ENCODE measurements at regions not wholly inside any gene's neighbourhood (a gene's known extent, or its start where the extent isn't known, plus 50 kb on each side); places are given as distances from the start of the nearest gene placed in this dataset.
A peak's percentile ranks its signal among the peaks of the same experiment; 100 is the strongest.

DNA sequence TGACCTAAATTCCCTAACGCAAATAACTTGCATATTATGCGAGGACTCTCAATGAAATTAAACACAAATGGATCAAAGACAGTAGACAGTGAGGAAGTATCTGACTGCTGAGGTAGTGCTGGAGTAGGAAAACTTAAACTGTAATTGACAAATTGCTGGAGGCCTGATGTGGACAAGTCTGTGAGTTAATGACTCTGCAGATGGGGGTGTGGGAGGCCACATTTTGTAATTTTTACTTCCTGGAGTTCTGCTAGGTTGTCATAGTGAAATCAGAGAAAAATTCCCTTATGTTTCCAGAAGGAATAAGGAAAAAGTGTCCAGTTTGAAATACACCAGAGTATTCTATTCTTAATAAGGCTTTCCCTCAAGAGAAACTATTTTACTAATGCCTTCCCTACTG is 333.0 kb upstream of the CNTNAP5 start:
- Histone ChIP-seq H3K4me1 (ENCODE audit: control insufficient read depth, insufficient read depth, low read length) (no peaks in the 10 kb centered on the region), H3K4me3 (ENCODE audit: low read length) (no peak overlapping the region), H3K9me3 (replicated peaks; ENCODE audit: control insufficient read depth, low read depth, low read length) (no peaks in the 10 kb centered on the region), H3K27ac (ENCODE audit: low read length) (no peak overlapping the region), H3K27me3 (ENCODE audit: control insufficient read depth, insufficient read depth, low read length) (no peaks in the 10 kb centered on the region), H3K36me3 (ENCODE audit: control insufficient read depth, insufficient read depth, low read length) (no peaks in the 10 kb centered on the region)
- WGBS (ENCODE audit: insufficient coverage) = no CpG with 5 or more reads among the region's 2 CpGs
- no peak for DNase-seq

DNA sequence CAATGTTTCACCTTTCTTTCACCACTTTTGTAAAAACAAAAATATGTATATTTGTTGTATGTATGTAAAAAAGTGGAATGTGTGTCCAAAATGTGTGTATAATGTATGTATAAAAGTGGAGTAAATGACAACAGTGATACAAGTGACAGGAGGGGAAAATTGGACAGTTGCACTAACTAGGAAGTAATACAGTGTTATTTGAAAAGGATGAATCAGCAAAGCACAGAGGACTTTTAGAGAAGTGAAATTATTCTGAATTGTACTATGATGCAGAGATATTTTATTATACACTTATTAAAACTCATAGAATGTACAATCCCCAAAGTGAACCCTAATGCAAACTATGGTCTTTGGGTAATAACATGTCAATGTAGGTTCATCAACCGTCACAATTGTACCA is 331.3 kb upstream of the CNTNAP5 start:
- whole genome bisulfite sequencing (ENCODE audit: insufficient coverage) = no CpG with 5 or more reads among the region's 1 CpG
- no peaks in the 10 kb centered on the region for H3K36me3 ChIP-seq (ENCODE audit: control insufficient read depth, insufficient read depth, low read length)
- no peak for DNase-seq
- H3K27me3 ChIP-seq (ENCODE audit: control insufficient read depth, insufficient read depth, low read length) = no peaks in the 10 kb centered on the region
- H3K27ac ChIP-seq (ENCODE audit: low read length) = no peak overlapping the region
- H3K9me3 ChIP-seq (replicated peaks; ENCODE audit: control insufficient read depth, low read depth, low read length) = no peaks in the 10 kb centered on the region
- H3K4me1 ChIP-seq (ENCODE audit: control insufficient read depth, insufficient read depth, low read length) = no peaks in the 10 kb centered on the region
- H3K4me3 ChIP-seq (ENCODE audit: low read length) = no peak overlapping the region

DNA sequence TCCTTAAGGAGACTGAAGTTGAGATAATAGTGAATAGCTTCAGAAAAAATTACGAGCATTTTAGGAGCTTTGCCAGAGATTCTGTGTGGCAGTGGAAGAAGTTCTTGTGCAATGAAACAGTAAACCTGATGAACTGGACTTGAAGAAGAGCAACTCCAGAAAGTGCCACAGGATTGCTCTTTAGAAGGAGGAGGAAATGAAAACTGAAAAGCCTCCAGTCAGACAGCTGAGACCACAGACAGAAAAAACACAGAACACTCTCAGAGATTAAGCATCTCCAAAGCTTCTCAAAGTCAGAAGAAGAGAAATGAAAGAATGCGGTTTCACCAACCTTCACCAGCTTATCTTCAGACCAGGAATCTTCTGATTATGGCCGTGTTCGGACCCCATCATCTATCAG is 329.7 kb upstream of the CNTNAP5 start:
- H3K36me3 ChIP-seq (ENCODE audit: control insufficient read depth, insufficient read depth, low read length) = no peaks in the 10 kb centered on the region
- H3K27me3 ChIP-seq (ENCODE audit: control insufficient read depth, insufficient read depth, low read length) = no peaks in the 10 kb centered on the region
- no peak for DNase-seq
- no peaks in the 10 kb centered on the region for H3K4me1 ChIP-seq (ENCODE audit: control insufficient read depth, insufficient read depth, low read length)
- 80% methylated on average over 1 of the region's 4 CpGs for WGBS (ENCODE audit: insufficient coverage)
- no peak overlapping the region for H3K27ac ChIP-seq (ENCODE audit: low read length)
- no peak overlapping the region for H3K4me3 ChIP-seq (ENCODE audit: low read length)
- no peaks in the 10 kb centered on the region for H3K9me3 ChIP-seq (replicated peaks; ENCODE audit: control insufficient read depth, low read depth, low read length)

DNA sequence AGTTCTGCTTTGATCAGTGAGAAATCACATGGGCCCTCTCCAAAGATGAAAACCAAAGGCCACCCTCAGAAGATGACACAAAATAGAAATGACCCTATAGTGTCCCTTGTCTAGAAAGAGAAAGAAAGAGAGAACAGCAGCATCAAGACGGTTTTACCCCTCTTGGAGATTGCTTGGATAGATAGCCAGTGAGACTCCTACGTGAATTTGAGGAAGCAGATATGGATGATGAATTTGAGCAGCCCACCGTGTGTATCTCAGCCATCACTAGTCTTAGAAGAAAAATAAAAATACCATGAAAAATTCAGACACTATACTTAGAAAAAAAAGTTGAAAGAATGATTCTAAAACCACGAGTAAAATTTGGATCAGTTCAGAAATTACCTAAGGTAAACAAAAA is 329.1 kb upstream of the CNTNAP5 start:
- Histone ChIP-seq H3K9me3 (replicated peaks; ENCODE audit: control insufficient read depth, low read depth, low read length) (no peaks in the 10 kb centered on the region), H3K4me3 (ENCODE audit: low read length) (no peak overlapping the region), H3K36me3 (ENCODE audit: control insufficient read depth, insufficient read depth, low read length) (no peaks in the 10 kb centered on the region), H3K27me3 (ENCODE audit: control insufficient read depth, insufficient read depth, low read length) (no peaks in the 10 kb centered on the region), H3K4me1 (ENCODE audit: control insufficient read depth, insufficient read depth, low read length) (no peaks in the 10 kb centered on the region), H3K27ac (ENCODE audit: low read length) (no peak overlapping the region)
- WGBS (ENCODE audit: insufficient coverage) = 33% methylated on average over 1 of the region's 4 CpGs
- no peak for DNase-seq

- H3K9me3 ChIP-seq (replicated peaks; ENCODE audit: control insufficient read depth, low read depth, low read length) = no peaks in the 10 kb centered on the region
- H3K27ac ChIP-seq (ENCODE audit: low read length) = no peak overlapping the region
- H3K4me3 ChIP-seq (ENCODE audit: low read length) = no peak overlapping the region
- no peaks in the 10 kb centered on the region for H3K4me1 ChIP-seq (ENCODE audit: control insufficient read depth, insufficient read depth, low read length)
- H3K36me3 ChIP-seq (ENCODE audit: control insufficient read depth, insufficient read depth, low read length) = no peaks in the 10 kb centered on the region
- DNase-seq = no peak
- no peaks in the 10 kb centered on the region for H3K27me3 ChIP-seq (ENCODE audit: control insufficient read depth, insufficient read depth, low read length)
These were observed 328.2 kb upstream of the CNTNAP5 start for GRCh38 chr2:123696799-123697410.

DNA sequence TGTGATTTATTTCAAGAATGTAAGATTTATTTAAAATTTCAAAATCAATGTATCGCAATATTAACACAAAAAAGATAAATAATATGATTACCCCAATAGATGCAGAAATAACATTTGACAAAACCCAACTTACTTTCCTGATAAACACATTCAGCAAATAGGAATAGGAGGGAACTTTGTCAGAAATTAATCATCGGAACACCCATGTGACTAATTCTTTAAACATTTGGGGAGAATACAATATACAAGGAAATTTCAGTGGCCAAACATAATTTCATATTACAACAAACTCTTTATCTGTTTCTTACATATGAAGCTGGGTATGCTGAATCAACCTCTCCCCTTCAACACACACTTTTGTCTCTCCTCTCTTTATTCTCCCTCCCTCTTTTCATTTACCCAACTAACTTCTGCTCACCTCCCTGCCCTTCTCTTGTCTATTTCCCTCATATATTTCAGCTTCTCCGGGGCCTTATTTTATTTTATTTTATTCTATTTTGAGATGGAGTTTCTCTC is 309.6 kb upstream of the CNTNAP5 start:
- Histone ChIP-seq H3K9me3 (replicated peaks; ENCODE audit: control insufficient read depth, low read depth, low read length) (no peaks in the 10 kb centered on the region), H3K27me3 (ENCODE audit: control insufficient read depth, insufficient read depth, low read length) (no peaks in the 10 kb centered on the region), H3K4me1 (ENCODE audit: control insufficient read depth, insufficient read depth, low read length) (no peaks in the 10 kb centered on the region), H3K27ac (ENCODE audit: low read length) (no peak overlapping the region), H3K4me3 (ENCODE audit: low read length) (no peak overlapping the region), H3K36me3 (ENCODE audit: control insufficient read depth, insufficient read depth, low read length) (no peaks in the 10 kb centered on the region)
- WGBS (ENCODE audit: insufficient coverage) = no CpG with 5 or more reads among the region's 3 CpGs
- no peak for DNase-seq

DNA sequence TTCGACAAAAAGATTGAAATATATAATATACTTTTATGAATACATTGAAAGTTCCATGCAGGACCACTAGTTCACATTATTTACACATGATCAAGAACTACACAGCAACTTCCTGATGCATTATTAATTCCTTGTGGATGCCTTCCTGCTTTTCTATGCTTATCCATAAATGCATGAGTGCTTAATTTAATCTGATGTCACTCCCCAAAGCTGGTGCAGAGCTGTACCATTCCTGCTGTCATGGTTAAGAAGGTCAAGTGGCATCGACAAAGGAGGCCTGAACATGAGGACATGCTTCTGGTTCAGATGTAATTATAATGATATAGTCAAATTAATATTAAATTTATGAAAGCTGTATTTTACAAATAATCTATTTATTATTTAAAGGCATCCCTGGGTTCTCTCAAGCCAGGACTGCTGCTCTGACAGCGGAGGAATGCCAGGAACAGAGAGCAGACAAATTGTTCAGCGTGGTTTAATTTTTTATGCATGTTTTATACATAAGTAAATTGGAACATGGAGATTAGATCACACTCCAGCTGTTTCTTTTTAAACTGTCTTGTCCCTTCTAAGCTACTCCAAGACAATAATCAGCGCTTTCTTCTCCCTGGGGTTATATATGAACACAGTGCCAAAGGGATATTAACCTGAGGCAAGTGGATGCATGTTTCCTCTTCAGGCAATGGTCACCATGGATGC is 307.3 kb upstream of the CNTNAP5 start:
- peak; percentile 91 for DNase-seq
- Histone ChIP-seq H3K36me3 (ENCODE audit: control insufficient read depth, insufficient read depth, low read length) (no peaks in the 10 kb centered on the region), H3K9me3 (replicated peaks; ENCODE audit: control insufficient read depth, low read depth, low read length) (no peaks in the 10 kb centered on the region), H3K27ac (ENCODE audit: low read length) (no peak overlapping the region), H3K4me1 (ENCODE audit: control insufficient read depth, insufficient read depth, low read length) (no peaks in the 10 kb centered on the region), H3K4me3 (ENCODE audit: low read length) (no peak overlapping the region), H3K27me3 (ENCODE audit: control insufficient read depth, insufficient read depth, low read length) (no peaks in the 10 kb centered on the region)
- no CpG with 5 or more reads among the region's 5 CpGs for WGBS (ENCODE audit: insufficient coverage)

DNA sequence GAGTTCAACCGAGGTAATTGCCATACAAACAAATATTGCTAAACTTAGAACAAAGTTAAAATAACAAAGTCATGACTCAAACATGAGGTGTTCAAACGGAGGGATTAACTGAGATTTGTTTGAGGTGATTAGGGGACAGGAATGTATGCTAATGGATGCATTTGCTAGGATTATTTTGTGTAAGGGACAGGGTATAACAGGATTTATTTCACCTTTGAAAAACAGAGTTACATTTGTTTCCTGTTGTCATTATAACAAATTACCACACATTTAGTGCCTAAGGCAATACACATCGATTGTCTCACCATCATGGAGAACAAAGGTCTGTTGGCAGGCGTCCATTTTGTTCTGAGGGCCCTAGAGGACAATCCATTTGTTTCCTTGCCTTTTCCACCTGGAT is 304.3 kb upstream of the CNTNAP5 start:
- Histone ChIP-seq H3K36me3 (ENCODE audit: control insufficient read depth, insufficient read depth, low read length) (no peaks in the 10 kb centered on the region), H3K4me3 (ENCODE audit: low read length) (no peak overlapping the region), H3K27me3 (ENCODE audit: control insufficient read depth, insufficient read depth, low read length) (no peaks in the 10 kb centered on the region), H3K9me3 (replicated peaks; ENCODE audit: control insufficient read depth, low read depth, low read length) (no peaks in the 10 kb centered on the region), H3K27ac (ENCODE audit: low read length) (no peak overlapping the region), H3K4me1 (ENCODE audit: control insufficient read depth, insufficient read depth, low read length) (no peaks in the 10 kb centered on the region)
- 57% methylated on average over 2 of the region's 4 CpGs for WGBS (ENCODE audit: insufficient coverage)
- no peak for DNase-seq

GRCh38 chr2:123723706-123724105 is 301.4 kb upstream of the CNTNAP5 start:
- WGBS (ENCODE audit: insufficient coverage) = 75% methylated on average over 1 of the region's 2 CpGs
- no peak overlapping the region for H3K27ac ChIP-seq (ENCODE audit: low read length)
- no peaks in the 10 kb centered on the region for H3K27me3 ChIP-seq (ENCODE audit: control insufficient read depth, insufficient read depth, low read length)
- H3K4me3 ChIP-seq (ENCODE audit: low read length) = no peak overlapping the region
- H3K4me1 ChIP-seq (ENCODE audit: control insufficient read depth, insufficient read depth, low read length) = no peaks in the 10 kb centered on the region
- DNase-seq = no peak
- H3K36me3 ChIP-seq (ENCODE audit: control insufficient read depth, insufficient read depth, low read length) = no peaks in the 10 kb centered on the region
- no peaks in the 10 kb centered on the region for H3K9me3 ChIP-seq (replicated peaks; ENCODE audit: control insufficient read depth, low read depth, low read length)

GRCh38 chr2:123732563-123732962 is 292.5 kb upstream of the CNTNAP5 start:
- no peak overlapping the region for H3K27ac ChIP-seq (ENCODE audit: low read length)
- H3K36me3 ChIP-seq (ENCODE audit: control insufficient read depth, insufficient read depth, low read length) = no peaks in the 10 kb centered on the region
- no peaks in the 10 kb centered on the region for H3K9me3 ChIP-seq (replicated peaks; ENCODE audit: control insufficient read depth, low read depth, low read length)
- H3K27me3 ChIP-seq (ENCODE audit: control insufficient read depth, insufficient read depth, low read length) = no peaks in the 10 kb centered on the region
- no peak overlapping the region for H3K4me3 ChIP-seq (ENCODE audit: low read length)
- DNase-seq = no peak
- no peaks in the 10 kb centered on the region for H3K4me1 ChIP-seq (ENCODE audit: control insufficient read depth, insufficient read depth, low read length)

- no peak overlapping the region for H3K4me3 ChIP-seq (ENCODE audit: low read length)
- no peaks in the 10 kb centered on the region for H3K4me1 ChIP-seq (ENCODE audit: control insufficient read depth, insufficient read depth, low read length)
- no peaks in the 10 kb centered on the region for H3K36me3 ChIP-seq (ENCODE audit: control insufficient read depth, insufficient read depth, low read length)
- no peaks in the 10 kb centered on the region for H3K9me3 ChIP-seq (replicated peaks; ENCODE audit: control insufficient read depth, low read depth, low read length)
- no peak for DNase-seq
- H3K27me3 ChIP-seq (ENCODE audit: control insufficient read depth, insufficient read depth, low read length) = no peaks in the 10 kb centered on the region
- no peak overlapping the region for H3K27ac ChIP-seq (ENCODE audit: low read length)
These were observed 287.7 kb upstream of the CNTNAP5 start for GRCh38 chr2:123737371-123737770.

All from muscle of leg (tissue), 3 donors.